HG02571 (cell line): ENCODE measurements at regions not wholly inside any gene's neighbourhood (a gene's known extent, or its start where the extent isn't known, plus 50 kb on each side); places are given as distances from the start of the nearest gene placed in this dataset.
"Not testable (repeated sequence)": the region's sequence is repeated elsewhere in the genome, so short reads cannot be mapped to it uniquely, and the experiment has no call there.

Experiments
- ATAC-seq: cut with Tn5 transposase; IDR thresholded peaks from one replicate; pipeline ENCODE4 v1.9.1; 2021; ENCODE audit warnings: mild to moderate bottlenecking, moderate library complexity; ENCODE audit not compliant: unreplicated experiment

DNA sequence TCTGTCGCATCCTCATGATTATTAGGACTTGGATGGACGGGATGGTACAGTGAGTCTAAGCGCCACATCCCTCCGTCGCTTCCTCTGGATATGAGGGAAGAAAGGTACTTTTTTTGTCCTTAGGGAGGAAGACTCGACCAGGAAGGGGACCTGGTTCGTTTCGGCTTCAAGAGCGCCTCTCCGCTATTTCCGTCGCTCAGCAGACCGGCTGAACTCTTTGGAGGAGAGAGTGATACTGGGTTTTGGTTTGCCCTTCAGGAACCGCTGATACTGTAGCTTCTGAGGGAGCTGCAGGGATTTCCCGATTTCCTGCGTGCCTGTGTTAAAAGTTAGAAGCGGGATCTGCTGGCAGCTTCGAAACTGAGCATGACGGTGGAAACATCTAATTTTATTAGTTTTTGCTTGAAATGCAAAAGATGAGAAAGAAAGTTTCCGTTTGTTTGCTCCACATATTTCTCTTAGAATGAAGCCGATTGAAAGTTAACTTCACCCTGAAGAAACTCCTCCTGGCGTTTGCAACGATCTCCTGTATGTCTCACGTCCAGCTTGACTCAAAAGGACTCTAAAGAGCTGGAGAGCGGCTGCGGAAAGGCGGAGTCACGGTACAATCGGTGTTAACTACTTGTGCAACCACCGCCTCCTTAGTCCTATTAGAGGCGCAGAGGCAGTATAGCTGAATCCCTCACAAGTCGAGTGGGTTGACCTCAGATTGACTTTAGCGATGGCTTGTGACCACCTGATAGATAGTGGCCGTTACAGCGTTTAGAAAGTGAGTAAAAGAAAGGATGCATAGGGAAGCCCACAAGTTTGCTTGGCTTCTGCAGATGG, 129.4 kb downstream of the TRIM27 start:
- no peak for ATAC-seq

DNA sequence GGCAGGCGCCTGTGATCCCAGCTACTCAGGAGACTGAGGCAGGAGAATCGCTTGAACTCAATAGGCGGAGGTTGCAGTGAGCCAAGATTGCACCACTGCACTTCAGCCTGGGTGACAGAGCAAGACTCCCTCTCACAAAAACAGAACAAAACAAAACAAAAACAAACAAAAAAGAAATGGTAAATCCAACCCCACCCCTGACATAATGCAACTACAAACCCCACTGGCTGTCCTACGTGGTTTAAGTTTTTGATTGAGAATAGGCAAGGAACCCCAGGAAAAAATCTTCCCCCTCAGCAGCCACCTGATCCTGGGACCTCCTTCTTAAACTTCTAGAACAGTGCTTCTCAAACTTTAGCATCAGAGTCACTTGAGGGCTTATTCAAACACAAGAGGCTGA, 123.1 kb downstream of the TRIM27 start:
- ATAC-seq = not testable (repeated sequence)

DNA sequence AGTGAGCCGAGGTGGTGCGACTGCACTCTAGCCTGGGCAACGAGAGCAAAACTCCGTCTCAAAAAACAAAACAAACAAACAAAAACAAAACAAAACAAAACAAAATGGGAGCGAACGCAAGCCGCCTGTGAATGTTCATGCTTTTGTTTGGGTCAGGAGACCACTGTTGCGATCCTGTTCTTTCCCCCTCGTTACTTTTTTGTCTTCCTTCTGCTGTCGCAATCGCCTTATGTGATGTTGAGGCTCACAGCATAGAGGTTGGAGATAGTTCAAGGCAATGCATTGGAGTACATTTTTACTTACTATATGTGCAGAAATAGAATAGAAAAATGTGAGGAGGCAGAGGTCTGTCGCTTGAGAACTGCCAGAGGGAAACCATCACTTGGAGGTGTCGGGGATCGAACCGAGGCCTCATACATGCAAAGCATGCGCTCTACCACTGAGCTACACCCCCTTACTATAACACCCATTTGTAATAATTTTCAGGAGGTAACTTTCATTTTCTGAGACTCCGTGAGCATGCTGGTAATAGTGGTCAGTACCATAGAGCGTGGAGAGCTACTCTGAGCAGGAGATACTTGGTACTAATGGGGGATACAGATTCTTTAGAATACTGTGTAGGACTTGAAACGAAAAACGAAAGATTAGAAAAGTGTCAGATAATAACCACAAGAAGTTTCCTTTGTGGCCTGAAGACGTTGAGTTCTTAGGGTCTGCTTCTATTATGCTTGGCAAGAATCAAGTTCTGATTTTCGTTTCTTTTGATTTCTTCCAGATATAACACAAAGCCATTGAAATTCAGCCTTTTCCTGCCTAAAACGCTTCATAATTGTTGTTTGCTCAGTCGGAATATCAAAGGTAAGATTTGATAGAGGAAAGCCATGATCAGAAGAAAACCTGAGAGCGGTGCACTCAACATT, 121.1 kb downstream of the TRIM27 start:
- ATAC-seq = no peak

DNA sequence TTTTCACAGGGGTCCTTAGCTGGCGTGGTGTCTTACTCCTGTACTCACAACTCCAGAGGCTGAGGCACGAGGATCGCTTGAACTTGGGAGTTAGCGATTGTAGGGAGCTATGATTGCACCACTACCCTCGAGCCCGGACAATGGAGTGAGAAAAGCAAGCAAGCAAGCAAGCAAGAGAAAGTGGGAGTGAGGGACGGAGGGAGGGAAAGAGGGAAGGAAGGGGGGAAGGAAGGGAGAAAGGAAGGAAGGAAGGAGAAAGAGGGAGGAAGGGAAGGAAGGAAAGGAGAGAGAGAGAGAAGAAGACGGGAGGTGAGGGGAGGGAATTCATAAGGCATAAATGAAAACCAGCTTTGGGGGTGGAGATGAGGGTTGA, 120.5 kb downstream of the TRIM27 start:
- no peak for ATAC-seq

DNA sequence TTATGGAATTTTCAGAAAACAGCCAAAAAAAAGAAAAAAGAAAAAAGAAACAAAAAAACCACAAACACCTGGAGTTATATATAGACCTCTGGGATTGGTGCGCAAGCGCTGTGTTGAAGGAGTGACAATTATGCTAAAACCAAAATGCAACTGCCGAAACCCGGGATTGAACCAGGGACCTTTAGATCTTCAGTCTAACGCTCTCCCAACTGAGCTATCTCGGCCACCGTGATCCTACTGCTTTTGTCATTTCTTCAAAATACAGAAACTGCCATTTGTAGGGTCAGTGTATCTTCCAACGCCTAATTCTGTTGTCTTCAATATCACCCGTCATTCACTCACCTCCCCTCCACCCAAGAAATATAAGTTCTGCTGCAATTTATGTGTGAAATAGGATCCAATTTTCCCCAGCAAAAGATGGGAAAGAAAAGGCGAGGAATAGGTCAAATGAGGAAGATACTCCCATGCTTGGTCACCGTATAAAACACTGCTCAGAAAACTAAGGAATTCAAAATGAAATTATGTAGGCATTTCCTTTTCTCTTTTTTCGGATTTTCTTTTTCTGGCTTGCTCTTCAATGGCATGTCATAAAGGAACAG, 116.0 kb downstream of the TRIM27 start:
- no peak for ATAC-seq

DNA sequence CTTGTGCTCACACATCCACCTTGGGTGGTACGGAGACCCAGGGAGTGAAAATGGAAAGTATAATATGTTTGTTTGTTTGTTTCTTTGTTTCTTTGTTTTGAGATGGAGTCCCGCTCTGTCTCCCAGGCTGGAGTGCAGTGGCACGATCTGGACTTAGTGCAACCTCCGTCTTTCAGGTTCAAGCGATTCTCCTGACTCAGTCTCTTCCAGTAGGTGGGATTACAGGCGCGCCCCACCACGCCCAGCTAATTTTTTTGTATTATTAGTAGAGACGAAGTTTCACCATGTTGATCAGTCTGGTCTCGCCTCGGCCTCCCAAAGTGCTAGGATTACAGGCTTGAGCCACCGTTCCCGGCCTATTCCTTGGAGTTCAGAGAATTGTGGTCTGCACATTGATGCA, 115.4 kb downstream of the TRIM27 start:
- no peak for ATAC-seq

DNA sequence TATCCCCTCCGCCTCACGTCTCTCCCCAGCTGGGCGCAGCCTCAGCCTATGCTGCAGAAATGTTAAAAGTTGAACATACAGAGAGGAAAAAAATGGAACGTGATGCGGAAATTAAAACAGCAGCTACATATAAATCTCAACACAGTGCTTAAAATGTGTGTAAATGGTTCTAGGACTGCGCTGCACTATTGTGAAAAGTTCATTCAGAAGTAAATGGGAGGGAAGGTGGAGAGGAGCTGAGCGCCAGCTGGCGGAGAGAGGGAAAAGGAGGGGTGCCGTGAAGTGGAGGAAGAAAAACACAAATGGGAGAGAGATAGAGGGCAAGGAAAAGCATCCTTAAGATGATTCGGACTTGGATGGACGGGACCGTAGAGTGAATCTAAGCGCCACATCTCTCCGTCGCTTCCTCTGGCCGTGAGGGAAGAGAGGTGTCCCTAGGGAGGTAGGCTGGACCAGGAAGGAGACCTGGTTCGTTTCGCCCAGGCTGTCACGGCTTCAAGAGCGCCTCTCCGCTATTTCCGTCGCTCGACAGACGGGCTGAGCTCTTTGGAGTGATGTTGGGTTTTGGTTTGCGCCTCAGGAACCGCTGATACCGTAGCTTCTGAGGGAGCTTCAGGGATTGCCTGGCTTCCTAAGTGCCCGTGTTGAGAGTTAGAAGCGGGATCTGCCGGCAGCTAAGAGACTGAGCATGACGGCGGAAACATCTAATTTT, 113.7 kb downstream of the TRIM27 start:
- ATAC-seq = no peak

DNA sequence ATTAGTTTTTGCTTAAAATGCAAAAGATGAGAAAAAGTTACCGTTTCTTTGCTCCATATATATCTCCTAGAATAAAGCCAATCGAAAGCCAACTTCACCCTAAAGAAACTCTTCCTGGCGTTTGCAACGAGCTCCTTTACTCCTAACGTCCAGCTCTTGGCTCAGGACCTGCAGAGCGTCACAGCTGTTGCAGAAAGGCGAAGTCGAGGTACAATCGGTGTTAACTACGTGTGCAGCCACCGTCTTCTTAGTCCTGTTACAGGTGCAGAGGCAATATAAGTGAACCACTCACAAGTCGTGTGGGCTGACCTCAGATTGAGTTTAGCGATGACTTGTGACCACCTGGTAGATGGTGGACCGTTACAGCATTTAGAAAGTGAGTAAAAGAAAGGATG, 113.1 kb downstream of the TRIM27 start:
- ATAC-seq = no peak

DNA sequence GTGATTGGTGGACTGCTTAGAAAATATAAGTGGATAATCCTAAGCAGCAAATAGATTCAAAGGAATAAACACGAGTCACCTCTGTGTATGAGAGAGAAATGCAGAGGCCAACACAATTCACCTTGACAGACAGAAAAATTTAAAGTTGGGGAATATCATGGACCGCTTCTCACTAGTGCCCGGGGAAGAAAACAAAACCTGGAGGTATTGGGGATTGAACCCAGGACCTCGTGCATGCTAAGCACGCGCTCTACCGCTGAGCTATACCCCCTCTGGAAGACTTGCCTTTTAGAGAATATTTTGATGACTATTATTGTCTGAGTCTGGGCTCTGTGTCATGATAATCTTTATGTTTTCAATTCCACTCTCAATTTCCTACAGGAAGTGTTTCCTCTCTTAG, 111.9 kb downstream of the TRIM27 start:
- ATAC-seq = no peak

DNA sequence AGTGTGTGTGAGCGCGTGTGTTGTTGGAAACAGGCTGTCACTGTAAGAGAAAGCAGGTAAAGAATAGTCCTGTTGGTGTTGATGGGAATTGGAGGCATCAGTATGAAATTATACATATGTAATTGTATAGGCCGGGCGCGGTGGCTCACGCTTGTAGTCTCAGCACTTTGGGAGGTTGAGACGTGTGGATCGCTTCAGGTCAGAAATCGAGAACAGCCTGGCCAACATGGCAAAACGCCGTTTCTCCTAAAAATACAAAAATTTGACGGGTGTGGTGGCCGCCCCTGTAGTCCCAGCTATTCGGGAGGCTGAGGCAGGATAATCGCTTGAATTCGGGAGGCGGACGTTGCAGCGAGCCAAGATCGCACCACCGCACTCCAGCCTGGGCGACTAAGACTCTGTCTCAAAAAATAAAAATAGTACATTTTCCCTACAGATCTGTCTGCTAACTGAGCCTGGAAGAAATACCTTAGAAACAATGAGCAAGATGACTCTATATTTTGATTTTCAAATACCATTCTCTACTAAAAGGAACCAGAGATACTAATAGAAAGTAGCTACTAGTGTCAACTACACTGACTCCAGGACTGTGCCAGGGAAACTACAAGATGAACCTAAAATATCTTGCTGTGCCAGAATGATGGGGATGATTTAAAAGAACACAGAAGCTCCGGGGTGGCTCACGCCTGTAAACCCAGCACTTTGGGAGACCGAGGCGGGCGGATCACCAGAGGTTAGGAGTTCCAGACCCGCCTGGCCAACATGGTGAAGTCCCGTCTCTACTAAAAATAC, 110.8 kb downstream of the TRIM27 start:
- no peak for ATAC-seq

DNA sequence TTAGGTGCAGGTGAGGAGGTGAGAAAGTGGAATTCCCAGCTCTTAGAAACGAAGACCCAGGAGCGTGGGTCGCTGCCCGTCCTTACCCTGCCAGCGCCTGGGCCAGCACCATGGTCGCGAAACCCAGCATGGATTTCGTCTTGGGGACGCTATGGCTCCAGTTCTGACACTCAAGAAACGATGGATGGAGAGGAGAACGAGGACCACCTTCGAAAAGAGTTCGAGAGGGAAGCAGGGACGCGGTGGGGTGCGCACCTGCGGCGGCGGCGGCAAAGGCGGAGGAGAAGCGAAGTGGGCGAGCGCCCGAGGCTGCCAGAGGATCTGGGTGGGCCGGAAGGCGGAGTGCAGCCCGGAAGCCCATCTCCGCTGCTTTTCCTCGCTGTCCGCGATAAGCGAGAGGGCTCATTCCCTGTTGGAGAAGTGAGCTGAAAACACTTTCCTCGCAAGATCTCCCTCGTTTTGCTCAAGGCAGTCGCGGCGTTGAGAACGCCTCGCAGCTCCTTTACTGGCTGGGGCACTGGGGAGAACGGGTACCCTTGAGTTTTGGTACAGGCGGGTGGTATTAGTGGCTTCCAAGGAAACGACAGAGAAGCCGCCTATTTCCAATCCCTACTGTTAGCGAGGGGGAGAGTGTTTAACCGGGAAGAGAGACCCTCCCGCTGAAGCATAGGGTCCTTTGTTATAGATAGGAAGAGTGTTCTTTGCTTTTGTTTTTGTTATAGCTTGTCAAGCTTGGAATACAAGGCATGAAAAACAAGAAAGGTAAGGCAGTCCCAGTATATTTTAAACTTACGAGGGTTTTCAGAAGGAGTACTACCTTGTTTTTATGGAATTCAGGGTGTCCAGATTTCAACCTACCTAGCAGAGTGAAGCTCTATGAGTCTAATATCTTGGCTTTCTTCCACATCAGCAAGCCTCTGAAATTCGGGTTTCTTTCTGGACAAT, 109.5 kb downstream of the TRIM27 start:
- ATAC-seq = no peak

DNA sequence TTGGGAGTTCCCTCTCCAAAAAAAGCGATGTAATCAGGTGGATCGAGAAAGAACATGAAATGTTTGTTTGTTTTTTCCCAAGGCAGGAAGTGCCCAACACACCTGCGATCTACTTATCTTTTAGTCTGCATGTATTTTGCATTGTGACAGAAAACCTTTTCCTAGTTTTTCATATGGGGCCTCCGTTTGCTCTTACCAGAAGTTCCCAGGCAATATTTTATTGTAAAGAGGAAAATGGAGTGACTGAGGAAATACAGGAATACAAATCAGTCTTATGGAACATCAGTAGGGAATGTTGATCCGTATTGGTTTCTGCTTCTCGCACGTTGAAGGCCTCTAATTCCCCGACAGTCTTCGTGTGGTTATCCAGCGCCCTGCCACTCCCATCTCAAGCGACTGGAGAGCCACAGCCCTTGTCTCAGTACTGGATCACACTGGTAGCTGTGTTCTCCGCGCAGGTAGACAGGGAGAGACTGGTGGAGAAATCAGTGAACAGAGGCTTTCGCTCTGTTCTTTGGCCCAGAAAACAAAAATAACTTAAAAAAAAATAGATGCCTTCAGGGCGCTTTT, 107.4 kb downstream of the TRIM27 start:
- ATAC-seq = no peak

DNA sequence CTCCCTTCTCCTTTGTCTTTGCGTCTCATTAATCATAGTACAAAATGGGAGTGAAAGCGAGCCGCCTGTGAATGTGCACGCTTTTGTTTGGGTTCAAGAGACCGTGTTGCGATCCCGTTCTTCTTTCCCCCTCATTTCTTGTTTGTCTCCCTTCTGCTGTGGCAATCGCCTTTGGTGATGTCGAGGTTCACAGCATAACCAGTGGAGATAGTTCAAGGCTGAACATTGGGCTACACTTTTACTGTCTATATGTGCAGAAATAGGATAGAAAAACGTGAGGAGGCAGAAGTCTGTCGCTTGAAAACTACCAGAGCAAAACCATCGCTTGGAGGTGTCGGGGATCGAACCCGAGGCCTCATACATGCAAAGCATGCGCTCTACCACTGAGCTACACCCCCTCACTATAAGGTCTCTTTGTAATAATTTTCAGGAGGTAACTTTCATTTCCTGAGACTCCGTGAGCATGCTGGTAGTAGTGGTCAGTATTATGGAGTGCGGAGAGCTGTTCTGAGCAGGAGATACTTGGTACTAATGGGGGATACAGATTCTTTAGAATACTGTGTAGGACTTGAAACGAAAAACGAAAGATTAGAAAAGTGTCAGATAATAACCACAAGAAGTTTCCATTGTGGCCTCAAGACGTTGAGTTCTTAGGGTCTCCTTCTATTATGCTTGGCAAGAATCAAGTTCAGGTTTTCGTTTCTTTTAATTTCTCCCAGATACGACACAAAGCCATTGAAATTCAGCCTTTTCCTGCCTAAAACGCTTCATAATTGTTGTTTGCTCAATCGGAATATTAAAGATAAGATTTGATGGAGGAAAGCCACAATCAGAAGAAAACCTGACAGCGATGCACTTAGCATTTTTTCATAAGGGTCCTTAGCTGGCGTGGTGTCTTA, 106.6 kb downstream of the TRIM27 start:
- no peak for ATAC-seq

DNA sequence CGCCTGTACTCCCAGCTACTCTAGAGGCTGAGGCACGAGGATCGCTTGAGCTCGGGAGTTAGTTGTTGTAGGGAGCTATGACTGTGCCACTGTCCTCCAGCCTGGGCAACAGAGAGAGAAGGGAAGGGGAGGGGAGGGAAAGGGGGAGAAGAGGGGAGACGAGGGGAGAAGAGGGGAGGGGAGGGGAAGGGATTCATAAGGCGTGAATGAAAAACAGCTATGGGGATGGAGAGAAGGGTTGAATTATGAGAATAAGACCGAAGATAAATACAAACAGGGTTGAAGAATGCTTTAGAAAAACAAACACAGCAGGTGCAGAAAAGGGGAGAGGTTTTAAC, 106.0 kb downstream of the TRIM27 start:
- ATAC-seq = no peak

DNA sequence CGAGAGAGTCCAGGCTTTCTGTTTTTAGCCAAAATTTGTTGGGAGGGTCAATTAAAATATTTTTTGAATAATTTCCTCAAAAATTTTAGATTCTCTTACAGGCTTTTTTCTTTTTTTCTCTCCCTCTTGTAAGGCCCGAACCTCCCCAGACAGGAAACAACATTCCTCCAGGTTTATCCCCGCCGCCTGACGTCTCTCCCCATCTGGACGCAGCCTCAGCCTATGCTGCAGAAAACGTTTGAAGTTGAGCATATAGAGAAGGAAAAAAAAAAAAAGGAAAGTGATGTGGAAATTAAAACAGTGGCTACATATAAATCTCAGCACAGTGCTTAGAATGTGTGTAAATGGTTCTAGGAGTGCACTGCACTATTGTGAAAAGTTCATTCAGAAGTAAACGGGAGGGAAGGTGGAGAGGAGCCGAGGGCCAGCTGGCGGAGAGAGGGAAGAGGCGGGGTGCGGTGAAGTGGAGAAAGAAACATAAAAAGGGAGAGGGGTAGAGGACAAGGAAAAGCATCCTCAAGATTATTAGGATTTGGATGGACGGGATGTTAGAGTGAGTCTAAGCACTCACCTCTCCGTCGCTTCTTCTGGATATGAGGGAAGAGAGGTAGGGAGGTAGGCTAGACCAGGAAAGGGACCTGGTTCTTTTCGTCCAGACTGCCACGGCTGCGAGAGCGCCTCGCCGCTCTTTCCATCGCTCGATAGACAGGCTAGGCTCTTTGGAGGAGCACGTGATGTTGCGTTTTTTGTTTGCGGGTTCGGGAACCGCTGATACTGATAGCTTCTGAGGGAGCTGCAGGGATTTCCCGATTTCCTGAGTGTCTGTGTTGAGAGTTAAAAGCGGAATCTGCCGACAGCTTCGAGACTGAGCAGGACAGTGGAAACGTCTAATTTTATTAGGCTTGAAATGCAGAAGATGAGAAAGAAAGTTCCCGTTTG, 98.7 kb downstream of the TRIM27 start:
- no peak for ATAC-seq

DNA sequence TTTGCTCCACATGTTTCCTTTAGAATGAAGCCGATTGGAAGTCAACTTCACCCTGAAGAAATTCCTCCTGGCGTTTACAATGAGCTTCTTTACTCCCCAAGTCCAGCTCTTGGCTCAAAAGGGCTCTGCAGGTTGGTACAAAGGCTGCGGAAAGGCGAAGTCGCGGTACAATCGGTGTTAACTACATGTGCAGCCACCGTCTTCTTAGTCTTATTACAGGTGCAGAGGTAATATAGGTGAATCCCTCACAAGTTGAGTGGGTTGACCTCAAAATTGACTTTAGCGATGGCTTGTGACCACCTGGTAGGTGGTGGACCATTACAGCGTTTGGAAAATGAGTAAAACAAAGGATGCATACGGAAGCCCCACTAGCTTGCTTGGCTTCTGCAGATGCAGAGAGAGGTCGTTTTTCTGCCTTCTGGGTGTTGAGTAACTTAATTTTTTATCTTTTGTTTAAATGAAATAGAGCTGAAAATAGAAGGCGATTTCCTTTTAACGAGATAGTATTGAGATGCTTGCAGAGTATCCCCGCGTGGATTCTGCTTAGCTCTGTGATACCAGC, 98.0 kb downstream of the TRIM27 start:
- ATAC-seq = no peak

DNA sequence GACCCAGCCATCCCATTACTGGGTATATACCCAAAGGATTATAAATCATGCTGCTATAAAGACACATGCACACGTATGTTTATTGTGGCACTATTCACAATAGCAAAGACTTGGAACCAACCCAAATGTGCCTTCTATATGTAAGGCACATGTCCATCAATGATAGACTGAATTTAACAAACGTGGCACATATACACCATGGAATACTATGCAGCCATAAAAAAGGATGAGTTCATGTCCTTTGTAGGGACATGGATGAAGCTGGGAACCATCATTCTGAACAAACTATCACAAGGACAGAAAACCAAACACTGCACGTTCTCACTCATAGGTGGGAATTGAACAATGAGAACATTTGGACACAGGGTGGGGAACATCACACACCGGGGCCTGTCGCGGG, 92.1 kb downstream of the TRIM27 start:
- ATAC-seq = not testable (repeated sequence)
